DMS 273 treated with DMSO at 0.1 percent for 48 hours (cell line): ENCODE measurements at regions not wholly inside any gene's neighbourhood (a gene's known extent, or its start where the extent isn't known, plus 50 kb on each side); places are given as distances from the start of the nearest gene placed in this dataset.
"Not testable (repeated sequence)": the region's sequence is repeated elsewhere in the genome, so short reads cannot be mapped to it uniquely, and the experiment has no call there.

ENCODE experiments used
- DNase-seq: peaks from one replicate; lab custom pipeline; 2025; lab: John Stamatoyannopoulos, UW

DNA sequence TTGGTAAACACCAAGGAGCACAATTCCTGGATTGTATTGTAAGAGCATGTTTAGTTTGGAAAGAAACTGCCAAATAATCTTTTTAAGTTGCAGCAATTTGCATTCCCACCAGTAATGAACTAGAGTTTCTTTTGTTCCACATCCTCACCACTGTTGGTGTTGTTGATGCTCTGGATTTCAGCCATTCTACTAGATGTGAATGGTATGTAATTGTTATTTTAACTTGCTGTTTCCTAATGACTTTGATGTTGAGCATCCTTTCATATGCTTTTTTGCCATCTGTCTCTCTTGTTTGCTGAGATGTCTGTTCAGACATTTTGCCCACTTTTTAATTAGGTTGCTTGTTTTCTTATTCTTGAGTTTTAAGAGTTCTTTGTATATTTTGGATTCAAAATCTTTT lies 1654.1 kb downstream of the GRIK2 start:
- DNase-seq: no peak

DNA sequence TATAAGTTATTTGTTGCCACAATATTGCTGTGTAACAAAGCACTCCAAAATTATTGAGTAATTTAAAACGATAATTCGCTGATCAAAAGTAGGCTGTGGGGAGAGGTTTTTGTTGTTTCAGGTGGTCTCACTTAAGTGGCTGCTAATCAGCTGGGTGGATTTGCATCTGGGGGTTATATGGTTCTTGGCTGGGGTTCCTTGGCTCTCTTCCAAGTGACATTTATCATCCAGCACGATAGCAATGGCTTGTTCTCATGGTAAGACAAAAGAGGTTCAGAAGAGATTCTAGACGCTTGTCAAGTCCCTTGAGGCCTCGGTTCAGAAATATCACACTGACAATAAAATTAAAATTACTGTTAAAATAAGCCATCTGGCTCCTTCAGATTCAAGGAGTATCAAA lies 1648.8 kb downstream of the GRIK2 start:
- no peak for DNase-seq

DNA sequence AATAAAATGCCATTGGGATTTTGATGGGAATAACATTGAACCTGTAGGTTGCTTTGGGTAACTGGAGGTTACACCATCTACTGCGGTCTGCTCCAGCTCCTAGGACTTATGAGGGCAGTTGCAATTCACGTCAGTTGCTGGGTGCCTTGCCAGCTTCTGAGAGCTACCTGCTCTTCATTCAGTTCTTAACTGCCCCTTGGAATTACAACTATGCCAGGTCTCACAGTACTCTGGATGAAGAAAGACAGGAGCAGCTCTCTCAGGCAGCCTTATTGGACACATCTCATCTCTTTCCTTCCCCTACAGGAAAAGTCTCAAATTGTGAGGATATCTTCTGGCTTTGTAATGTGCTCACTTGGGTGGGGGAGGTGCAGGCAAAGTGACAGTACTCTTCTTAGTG lies 1643.3 kb downstream of the GRIK2 start:
- DNase-seq: no peak

DNA sequence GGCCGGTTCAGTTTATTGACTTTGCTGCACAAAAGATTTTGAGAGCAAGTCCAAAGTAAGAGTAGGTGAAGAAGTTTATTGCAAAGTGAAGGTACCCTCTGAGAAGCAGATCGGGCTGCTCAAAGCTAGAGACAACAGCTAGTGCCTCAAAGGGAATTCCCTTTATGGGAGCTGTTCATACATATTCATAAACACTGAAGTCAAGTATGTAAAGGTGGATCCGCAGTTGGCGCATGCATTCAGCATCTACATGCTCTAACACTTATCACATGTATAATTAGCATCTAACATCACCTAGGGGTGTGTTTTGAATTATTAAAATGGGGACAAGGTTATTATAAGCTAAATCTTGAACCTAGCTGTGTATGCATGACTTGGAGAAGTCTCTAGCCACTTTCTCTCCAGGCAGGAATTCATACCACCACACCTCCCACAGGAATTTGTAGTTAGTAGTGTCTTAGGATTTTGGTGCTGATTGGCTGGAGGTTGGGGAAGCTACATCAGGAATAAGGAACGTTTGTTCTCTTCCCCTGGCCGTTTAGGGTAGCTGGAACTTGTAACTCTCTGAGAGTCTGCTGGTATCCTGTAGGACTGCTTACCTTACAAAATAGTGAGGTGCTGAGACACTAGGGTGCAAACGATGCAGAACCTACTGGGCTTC lies 1633.9 kb downstream of the GRIK2 start:
- DNase-seq: no peak

DNA sequence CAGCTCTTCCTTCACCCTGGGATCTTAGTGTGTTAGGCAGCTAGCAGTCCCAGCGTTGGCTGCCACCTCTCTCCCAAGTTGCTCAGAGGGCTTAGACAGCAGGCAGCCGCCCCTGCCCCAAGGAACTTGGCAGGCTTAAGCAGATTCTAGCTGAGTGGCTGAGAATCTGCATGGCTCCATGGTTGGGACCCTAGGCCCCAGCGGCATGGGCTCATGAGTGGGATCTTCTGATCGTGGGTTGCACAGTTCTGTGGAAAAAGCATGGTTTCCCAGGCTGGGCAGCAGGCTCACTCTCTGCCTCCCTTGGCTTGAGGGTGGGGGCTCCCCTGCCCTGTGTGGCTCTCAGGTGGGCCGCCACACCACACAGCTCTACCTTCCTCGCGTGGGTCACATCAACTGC lies 1624.9 kb downstream of the GRIK2 start:
- DNase-seq: no peak

DNA sequence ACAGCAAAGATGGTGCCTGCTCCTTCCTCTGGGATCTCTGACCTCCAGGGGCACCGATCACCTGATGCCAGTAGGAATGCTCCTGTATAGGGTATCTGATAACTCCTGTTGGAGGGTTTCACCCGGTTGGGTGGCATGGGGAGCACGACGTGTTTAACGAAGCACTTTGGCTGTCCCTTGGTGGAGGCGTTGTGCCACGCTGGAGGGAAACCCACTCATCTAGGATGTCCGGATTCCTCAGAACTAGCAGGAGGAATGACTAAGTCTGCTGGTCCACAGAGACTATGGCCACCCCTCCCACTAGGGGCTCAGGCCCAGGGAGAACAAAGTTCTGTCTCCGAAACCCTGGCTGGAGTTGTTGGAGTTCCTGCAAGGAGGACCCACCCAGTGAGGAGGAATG lies 1624.4 kb downstream of the GRIK2 start:
- DNase-seq: no peak

DNA sequence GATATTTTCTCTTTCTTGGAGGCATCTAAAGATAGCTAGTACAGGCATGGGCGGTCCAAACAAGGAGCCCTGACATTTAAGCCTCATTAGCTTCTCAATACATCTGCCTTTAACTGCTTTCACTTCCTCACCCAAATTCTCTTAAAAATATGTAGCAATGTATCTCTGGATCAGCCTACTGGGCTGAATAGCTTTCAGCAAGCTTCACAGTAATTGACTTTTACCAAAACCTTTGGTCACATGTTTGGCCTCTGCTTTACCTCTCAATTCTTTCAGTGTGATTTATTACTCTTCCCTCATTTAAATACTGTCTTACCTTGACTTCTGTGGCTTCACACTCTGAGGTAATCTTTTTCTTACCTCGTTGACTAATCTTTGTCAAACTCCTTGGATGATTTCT lies 1618.1 kb downstream of the GRIK2 start:
- no peak for DNase-seq

DNA sequence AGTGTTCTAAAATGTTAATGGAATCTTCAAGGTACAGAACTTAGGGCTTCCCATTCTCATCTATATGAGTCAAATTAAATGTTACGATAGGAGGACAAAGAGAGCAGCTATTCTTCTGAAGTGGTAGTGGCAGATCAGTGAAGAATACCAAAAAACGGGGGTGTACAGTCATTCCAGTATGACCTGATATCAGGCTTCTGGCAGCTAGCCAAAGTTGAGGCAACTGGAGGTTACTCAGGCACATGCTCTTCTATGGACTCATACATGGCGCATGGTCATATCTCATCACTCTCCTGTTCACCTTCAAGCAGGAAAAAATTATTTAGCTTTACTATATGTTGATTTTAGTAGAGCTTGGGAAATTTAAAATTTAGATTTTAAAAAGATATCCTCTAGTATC lies 1608.8 kb downstream of the GRIK2 start:
- no peak for DNase-seq

DNA sequence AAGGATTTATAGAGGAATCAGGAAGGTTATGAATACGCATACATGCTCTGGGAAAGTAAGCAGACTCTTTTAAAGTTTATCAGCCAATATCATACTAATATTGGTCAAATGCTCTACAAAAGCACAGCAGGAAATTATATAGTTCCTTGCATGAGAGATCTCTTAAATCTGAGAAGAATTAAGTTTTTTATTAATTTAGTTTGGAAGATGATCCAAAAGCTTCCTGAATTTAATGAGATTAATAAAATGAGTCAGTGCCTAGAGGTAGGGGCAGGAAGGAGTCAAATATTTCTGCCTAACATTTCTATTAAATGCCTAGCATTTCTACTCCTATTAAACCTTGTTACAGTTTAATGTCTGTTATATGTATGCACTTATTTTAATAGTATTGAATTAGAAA lies 1608.2 kb downstream of the GRIK2 start:
- no peak for DNase-seq

DNA sequence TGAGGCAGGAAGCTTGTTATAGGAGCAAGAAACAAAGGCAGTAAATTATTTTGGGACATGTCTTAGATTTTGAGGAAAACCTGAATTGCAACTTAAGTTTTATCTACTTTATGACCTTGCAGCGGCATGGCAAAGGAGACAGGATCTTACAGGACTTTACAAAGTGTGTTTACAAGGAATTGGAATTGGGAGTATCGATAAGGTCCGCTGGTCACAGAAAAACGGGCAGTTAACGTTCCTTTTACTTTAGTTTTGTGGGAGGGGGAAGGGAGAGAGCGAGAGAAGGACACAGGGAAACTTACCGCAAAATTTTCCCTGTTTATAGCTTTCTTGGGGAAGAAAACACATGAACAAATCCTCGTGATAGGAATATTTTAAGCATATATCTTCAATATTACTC lies 1607.2 kb downstream of the GRIK2 start:
- no peak for DNase-seq

DNA sequence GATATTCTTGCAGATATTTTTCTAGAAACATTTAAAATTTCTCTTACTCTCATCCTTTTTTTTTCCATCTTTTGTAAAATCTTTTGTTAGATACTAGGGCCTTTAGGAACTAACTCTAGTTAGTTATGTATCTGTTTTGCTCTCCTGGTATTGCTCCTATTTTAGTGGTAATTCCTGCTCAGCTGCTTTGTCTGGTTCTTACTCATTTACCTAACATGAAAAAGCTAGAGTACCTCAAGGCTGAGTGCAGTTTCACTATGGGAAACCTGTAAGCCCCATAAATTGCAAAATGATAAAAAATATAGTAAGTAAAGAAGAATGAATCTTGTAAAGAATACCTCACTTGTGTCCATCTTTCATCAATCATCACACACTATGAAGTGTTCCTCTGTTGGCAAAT lies 1602.0 kb downstream of the GRIK2 start:
- DNase-seq: no peak

DNA sequence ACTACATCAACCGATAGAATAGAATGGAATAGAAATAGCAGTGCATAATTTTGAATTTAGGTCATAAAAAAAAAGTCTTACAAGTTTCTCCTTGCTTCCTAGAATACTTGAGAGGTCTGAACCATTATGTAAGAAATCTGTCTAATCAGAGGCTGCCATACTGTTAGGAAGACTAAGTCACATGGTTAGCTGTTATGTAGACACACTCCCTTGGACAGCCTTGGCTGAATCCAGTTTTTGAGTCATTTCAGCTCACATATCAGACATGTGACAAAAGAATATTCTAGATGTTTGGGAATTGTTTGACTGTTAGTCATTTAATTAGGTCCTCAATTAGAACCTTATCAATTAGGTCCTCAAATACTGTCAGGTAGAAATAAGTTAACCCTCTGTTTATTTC lies 1601.4 kb downstream of the GRIK2 start:
- no peak for DNase-seq

DNA sequence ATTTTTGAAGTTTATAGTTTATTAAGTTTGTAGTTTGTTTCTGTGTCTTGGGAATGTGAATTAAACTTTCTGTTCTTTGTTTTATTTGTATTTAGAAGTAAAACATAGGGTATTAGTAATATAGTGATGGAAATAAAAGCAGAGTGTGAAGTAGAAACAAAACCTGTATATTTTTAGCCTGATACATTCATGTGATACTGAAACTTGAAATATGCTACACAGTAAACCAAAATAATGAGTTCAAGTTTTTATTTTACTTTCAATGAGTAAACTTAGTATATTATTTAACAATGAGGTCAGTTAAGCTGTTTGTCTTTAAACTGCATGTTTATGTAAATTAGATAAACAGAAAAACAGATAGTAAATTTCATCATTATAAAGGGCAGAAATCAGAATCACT lies 1592.6 kb downstream of the GRIK2 start:
- no peak for DNase-seq

DNA sequence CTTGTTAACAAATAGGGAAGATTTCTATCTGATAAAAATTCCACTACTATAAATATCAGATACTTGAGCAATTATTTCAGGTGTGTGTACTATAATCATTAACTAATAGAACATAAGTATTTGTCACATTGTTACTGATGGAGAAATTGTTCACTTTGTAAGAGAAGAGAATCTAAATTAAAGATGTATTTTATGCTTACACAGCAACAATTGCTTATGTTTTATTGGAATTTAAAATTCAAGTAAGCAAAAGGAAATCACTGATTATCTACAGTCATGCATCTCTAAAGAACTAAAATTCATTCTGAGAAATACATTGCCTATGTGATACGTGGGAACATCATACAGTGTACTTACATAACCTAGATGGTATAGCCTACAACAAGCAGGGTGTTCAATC lies 1590.8 kb downstream of the GRIK2 start:
- DNase-seq: no peak

DNA sequence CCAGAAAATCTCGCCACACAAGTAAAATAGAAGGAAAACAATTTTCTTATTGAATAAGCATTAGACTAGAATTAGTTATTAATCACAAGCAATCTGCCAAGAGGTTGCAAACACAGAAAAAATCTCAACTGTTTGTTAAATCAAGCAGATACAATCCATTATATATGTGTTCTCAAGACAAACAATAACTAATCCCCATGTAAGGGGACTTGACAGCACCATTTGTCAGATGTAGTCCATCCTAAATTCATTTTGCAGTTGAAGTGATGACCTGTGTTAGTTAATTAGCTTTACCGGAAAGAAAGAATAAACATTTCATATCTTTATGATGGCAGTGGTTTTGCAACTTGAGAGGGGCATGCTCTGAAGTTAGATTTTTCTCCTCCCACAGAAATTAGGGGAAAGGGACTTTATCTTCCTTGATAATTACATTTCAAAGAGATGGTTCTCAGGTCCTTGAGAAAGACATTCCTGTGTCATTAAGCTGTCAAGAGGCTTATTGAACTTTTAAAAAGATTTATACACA lies 1588.0 kb downstream of the GRIK2 start:
- no peak for DNase-seq

DNA sequence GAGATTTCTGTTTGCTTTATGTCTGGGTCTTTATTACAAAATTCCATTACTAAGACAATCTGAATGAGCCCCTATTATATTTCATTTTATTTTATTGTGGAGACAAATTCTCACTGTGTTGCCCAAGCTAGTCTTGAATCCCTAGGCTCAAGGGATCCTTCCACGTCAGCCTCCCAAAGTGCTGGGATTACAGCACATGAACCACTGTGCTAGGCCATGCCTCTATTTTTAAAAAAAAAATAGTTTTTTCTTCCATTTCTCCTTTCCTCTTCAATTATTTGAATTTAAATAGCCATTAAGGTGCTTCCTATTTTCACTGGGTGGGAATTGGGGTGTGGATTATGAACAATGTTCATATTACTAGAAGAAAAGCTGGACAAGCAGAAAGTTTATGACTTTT lies 1587.4 kb downstream of the GRIK2 start:
- no peak for DNase-seq

DNA sequence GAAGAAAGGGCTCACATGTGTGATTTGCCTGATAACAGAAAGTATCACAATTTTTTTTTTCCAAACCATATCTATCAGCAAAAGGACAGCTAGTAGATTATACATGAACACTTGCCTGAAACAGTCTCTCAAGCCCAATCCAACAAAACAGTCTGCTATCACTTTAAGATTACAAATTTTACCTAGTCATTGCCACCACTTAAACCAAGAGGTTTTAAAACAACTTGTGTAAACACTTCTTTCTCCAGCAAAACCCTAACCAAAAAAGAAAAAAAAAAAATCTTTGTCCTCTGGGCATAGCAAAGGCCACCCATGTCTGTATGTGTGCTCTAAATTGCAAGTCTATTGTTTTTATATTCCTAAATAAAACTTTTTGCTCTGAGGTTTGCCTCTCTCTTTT lies 1568.4 kb downstream of the GRIK2 start:
- DNase-seq: no peak

DNA sequence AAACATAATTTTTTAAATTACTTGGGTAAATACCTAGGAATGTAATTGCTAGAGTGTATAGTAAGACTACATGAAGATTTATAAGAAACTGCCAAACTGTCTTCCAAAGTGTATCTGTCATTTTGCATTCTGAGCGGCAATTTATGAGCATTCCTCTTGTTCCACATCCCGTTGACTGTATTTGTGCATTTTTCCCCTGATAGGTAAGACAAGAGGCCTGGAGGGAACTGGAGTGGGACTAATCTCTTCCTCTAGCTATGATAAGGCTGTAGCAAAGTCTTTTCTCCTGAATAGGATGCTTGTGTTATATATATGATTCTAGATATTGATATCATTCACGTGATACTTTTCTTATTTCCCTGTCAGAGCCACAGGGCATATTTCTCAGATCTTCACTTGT lies 1557.5 kb downstream of the GRIK2 start:
- no peak for DNase-seq

DNA sequence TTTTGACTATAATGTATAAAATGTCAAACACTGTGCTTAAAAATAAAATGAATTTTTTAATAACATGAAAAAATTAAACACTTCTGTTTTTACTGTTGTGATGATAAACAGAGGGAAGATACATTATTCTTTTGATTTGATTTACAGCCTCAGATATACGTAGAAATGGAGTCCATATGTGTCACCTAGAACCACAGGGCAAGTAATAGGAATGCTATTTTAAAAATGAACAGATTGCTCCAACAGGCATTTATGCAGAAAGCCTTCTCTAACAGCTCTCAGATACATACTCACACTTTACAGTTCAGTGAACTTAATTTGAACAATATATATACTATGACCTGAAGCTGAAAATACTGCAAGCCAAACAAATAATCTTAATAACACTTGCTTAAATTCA lies 1551.0 kb downstream of the GRIK2 start:
- no peak for DNase-seq

DNA sequence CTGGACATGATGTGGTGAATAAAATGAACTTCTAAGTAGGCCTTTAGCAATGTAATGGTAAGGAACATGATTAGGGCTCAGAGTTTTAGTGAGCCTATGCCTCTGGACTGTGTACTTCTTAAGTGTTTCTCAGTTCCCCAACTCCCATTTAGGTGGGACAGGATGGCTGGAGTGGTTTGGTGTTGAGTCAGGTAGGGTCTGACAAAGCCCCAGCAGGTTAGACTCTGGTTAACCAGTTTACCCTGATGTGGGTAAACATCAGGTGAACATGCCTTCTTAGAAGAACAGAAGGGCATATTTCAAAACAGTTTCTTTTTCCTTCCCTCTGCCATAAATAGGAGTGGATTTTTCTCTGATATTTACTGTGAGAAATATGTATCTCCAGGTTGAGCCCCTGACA lies 1548.7 kb downstream of the GRIK2 start:
- DNase-seq: no peak

DNA sequence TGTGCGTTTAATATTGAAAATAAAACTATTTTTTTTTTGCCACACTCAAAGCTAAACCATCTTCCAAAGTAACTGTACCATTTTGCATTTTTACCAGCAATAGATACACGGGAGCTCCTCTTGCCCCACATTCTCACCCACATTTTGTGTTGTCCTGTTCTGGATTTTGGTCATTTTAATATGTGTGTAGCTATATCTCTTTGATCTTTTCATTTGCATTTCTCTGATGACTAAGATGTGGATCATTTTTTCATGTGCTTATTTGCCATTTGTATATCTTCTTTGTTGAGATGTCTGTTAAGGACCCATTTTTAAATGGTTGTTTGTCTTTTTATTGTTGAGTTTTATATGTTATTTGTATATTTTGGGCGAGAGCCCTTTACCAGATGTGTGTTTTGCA lies 1543.5 kb downstream of the GRIK2 start:
- no peak for DNase-seq

DNA sequence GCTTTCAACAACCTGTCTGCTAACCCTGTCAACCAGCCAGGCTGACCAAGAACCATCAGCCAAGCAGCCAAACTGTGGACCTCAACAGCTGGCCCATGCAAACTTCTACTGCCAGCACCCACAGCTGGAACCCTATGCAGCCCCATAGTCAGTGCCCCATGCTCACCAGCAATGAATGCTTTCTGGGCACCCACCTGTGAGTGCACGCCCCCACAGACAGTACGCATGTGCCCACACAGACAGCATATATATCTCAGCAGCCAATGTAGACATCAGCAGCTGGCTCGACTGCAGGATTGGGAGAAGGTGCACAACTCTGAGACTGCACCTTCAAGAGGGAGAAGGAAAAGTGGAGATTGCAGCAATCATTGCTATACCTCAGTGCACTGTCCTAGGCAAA lies 1534.6 kb downstream of the GRIK2 start:
- DNase-seq: no peak

DNA sequence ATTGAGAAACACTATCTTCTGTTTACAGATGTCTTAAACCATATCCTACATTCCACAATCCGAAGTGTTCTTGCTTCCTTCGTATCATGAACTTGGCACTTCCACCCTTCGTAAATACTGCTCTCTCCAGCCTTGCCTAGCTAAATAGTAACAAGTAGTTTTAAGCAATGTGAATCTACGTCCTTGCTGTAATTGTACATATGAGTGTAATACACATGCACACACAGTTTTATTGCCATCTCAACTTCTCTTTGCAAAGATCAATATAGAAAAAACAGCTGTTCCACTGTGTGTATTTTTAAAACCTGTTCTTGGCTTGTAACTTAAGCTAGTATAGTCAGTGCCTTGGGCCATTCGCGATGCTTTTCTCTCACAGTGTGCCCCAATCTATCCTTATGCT lies 1524.7 kb downstream of the GRIK2 start:
- DNase-seq: no peak

DNA sequence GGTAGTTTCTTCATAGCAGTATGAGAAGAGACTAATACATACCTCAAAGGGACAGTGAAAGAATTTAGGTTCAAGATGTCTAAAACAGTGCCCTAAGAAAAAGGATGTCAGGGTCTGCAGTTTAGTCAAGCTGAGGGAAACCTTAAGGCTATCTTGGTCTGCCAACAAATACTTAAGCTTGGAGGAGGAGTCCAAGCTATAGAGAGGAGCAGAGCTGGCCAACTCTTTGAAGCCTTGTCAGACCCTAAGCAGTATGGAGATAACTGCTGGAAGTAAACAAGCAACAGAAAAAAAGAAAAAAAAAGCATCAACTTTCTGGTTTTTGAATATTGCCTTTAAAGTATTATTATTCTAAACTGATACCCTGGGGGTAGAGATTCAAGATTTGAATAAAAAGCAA lies 1518.1 kb downstream of the GRIK2 start:
- no peak for DNase-seq

DNA sequence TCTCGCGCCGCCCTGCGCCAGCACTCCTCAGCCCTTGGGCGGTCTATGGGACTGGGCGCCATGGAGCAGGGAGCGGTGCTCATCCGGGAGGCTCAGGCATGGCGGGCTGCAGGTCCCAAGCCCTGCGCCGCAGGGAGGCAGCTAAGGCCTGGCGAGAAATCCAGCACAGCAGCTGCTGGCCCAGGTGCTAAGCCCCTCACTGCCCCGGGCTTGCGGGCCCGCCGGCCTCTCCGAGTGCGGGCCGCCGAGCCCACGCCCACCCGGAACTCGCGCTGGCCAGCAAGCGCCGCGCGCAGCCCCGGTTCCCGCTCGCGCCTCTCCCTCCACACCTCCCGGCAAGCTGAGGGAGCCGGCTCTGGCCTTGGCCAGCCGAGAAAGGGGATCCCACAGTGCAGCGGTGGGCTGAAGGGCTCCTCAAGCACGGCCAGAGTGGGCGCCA lies 1517.2 kb downstream of the GRIK2 start:
- not testable (repeated sequence) for DNase-seq
